ENCODE measurements at regions not wholly inside any gene's neighbourhood (a gene's known extent, or its start where the extent isn't known, plus 50 kb on each side); places are given as distances from the start of the nearest gene placed in this dataset.

DNA sequence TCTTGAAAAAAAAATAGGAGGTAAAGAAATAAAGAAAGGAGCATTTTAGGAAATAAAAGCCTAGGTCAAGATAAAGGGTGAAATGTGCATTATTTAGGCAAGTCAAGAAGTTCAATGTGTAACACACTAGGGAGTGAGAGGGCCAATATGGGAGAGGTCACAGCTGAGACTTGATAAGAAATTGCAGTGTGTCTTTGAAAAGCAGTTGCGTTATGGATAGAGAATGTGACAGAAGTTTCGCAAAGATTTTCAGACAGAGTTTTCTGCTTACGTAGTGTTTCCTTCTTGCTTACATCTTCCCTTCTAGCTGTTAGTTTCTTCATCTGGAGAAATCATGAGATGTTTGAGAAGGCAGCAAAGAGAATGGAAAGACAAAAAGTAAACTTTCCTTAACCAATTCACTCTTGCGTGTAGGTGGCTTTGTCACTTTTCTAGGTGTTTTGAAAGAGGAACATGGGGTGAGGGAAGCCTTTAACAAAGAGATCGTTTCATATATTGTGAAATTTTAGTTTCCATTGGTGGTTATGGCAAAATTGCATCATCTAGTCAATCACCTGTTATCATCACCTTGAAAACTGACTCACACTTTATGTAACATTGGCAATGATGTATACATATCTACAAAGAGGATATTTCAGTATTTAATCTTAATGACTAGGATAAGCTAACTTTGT is 975.5 kb downstream of the OLFM4 start:
- CTCF ChIA-PET: no interaction called here
- DNase-seq (no peak), ATAC-seq (no peak)
- TF ChIP-seq, protein P1, sequence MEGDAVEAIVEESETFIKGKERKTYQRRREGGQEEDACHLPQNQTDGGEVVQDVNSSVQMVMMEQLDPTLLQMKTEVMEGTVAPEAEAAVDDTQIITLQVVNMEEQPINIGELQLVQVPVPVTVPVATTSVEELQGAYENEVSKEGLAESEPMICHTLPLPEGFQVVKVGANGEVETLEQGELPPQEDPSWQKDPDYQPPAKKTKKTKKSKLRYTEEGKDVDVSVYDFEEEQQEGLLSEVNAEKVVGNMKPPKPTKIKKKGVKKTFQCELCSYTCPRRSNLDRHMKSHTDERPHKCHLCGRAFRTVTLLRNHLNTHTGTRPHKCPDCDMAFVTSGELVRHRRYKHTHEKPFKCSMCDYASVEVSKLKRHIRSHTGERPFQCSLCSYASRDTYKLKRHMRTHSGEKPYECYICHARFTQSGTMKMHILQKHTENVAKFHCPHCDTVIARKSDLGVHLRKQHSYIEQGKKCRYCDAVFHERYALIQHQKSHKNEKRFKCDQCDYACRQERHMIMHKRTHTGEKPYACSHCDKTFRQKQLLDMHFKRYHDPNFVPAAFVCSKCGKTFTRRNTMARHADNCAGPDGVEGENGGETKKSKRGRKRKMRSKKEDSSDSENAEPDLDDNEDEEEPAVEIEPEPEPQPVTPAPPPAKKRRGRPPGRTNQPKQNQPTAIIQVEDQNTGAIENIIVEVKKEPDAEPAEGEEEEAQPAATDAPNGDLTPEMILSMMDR (IDR thresholded peaks at IDR 0.05): no peak
- no peaks in the 10 kb centered on the region for H3K36me3 Mint-ChIP-seq (ENCODE audit: low read depth)
- H3K9me3 Mint-ChIP-seq: peaks cover 6% of the 10 kb centered on the region
- no peak overlapping the region for H3K27ac Mint-ChIP-seq
- POLR2A ChIA-PET: no interaction called here
- no peaks in the 10 kb centered on the region for H3K27me3 Mint-ChIP-seq
- no peaks in the 10 kb centered on the region for H3K4me1 Mint-ChIP-seq (ENCODE audit: low read depth)
- intact Hi-C loops (cut with micrococcal nuclease): no loop called here
- no peak overlapping the region for H3K4me3 Mint-ChIP-seq

DNA sequence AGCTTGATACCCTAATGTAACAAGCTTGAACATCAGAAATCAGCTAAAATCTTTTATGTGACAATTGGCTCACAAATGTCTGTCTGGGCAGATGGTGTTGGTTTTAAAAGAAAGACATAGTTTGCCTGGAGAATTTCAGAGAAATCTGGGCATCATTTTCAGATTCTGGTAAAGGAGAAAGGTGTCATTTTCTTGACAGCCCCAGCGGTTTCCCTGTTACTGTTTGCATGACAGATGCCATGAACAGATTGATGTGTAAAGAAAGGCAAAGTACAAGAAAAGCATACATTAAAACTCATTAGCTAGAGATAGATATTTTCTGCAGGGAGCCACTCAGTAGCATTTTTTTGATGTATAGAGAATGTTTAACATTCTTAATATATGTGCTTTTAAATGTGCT is 987.9 kb downstream of the OLFM4 start:
- TF ChIP-seq, protein P1 (IDR thresholded peaks at IDR 0.05): no peak
- ChIA-PET CTCF (no interaction called here), POLR2A (no interaction called here)
- H3K4me1 Mint-ChIP-seq (ENCODE audit: low read depth): no peaks in the 10 kb centered on the region
- no peak overlapping the region for H3K4me3 Mint-ChIP-seq
- H3K27ac Mint-ChIP-seq: no peak overlapping the region
- intact Hi-C loops (cut with micrococcal nuclease): no loop called here
- DNase-seq: no peak
- ATAC-seq: no peak
- no peaks in the 10 kb centered on the region for H3K27me3 Mint-ChIP-seq
- peaks cover 15% of the 10 kb centered on the region for H3K9me3 Mint-ChIP-seq
- no peaks in the 10 kb centered on the region for H3K36me3 Mint-ChIP-seq (ENCODE audit: low read depth)

DNA sequence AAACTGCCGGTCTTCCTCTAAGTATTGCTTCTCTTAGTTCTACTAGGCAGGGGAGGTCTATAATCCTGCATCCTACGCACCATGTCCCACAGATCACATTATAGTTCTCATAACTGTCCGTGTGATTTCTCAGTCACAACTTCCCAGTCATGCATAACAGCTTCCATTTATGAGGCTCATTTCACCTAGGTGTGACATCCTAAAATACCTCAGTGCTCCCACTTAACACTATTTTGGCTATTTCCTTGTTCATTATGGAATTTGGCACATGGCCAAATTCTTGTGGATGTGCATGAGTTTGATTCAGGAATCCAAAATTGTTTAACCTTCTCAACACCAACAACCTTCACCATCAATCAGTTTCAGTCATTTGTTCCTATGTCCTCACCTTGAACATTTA is 989.9 kb downstream of the OLFM4 start:
- CTCF ChIA-PET: no interaction called here

DNA sequence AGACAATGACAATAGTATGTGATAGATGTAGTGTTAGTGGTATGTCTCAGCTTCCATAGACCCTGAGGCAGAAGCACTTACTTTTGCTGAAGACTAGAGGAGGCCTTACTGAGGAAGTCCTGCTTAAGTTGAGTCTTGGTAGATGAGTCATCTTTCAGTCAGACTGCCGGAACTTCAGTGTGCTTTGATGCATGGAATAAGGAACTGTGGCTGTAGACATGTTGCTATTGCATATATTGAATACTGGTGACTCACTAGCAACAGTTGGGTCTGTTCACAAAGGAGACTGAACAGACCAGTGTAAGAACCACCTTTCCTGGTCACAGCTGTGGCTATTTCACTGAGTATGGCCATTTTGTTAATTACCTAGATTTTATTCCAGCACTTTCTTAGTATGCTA is 1000.6 kb downstream of the OLFM4 start:
- no peak overlapping the region for H3K4me3 Mint-ChIP-seq
- no peak for ATAC-seq
- no peaks in the 10 kb centered on the region for H3K27me3 Mint-ChIP-seq
- intact Hi-C loops (cut with micrococcal nuclease): no loop called here
- TF ChIP-seq, protein P1 (IDR thresholded peaks at IDR 0.05): no peak
- no peak overlapping the region for H3K27ac Mint-ChIP-seq
- H3K4me1 Mint-ChIP-seq (ENCODE audit: low read depth): no peaks in the 10 kb centered on the region
- ChIA-PET POLR2A (no interaction called here), CTCF (no interaction called here)
- H3K36me3 Mint-ChIP-seq (ENCODE audit: low read depth): no peaks in the 10 kb centered on the region
- DNase-seq: no peak
- H3K9me3 Mint-ChIP-seq: peaks cover 32% of the 10 kb centered on the region

More for the DNA sequence above, 989.9 kb downstream of the OLFM4 start:
- H3K4me1 Mint-ChIP-seq (ENCODE audit: low read depth): no peaks in the 10 kb centered on the region
- no peak overlapping the region for H3K4me3 Mint-ChIP-seq
- no peaks in the 10 kb centered on the region for H3K36me3 Mint-ChIP-seq (ENCODE audit: low read depth)
- POLR2A ChIA-PET: no interaction called here
- intact Hi-C loops (cut with micrococcal nuclease): no loop called here
- H3K27ac Mint-ChIP-seq: no peak overlapping the region
- peaks cover 14% of the 10 kb centered on the region for H3K9me3 Mint-ChIP-seq
- TF ChIP-seq, protein P1 (IDR thresholded peaks at IDR 0.05): no peak
- no peak for ATAC-seq
- H3K27me3 Mint-ChIP-seq: no peaks in the 10 kb centered on the region
- no peak for DNase-seq

DNA sequence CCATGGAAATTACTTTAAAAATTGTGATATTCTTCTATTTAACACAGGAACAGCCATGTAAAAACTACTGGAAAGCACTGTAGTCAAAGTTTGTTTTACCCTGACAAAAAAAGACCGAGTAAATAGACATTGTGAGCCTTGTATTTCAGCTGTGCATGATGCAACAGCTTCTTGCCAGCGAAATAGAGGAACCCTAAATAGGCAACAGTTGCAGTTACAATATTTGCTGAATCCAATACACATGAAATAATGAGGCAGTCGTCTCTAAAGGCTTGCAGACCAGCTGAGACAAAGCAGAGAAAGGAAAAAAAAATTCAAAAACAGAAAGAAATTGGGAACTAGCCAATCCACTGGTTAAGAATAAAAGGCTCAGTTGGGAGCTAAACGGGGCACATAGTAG is 1001.1 kb downstream of the OLFM4 start:
- CTCF ChIA-PET: interaction anchor here (1.1 kb wide), 1 partner anchor 247 kb away, joined by 3 read pairs; no protein-coding TSS in a partner anchor
- intact Hi-C loops (cut with micrococcal nuclease): no loop called here

More for the DNA sequence above, 1001.1 kb downstream of the OLFM4 start:
- H3K4me3 Mint-ChIP-seq: no peak overlapping the region
- H3K9me3 Mint-ChIP-seq: peaks cover 32% of the 10 kb centered on the region
- DNase-seq (no peak), ATAC-seq (no peak)
- TF ChIP-seq, protein P1 (IDR thresholded peaks at IDR 0.05): no peak
- no peaks in the 10 kb centered on the region for H3K36me3 Mint-ChIP-seq (ENCODE audit: low read depth)
- H3K27me3 Mint-ChIP-seq: no peaks in the 10 kb centered on the region
- POLR2A ChIA-PET: no interaction called here
- H3K4me1 Mint-ChIP-seq (ENCODE audit: low read depth): no peaks in the 10 kb centered on the region
- no peak overlapping the region for H3K27ac Mint-ChIP-seq
